Left cardiac atrium (tissue), 4 donors: ENCODE measurements at regions not wholly inside any gene's neighbourhood (a gene's known extent, or its start where the extent isn't known, plus 50 kb on each side); places are given as distances from the start of the nearest gene placed in this dataset.
"Not testable (repeated sequence)": the region's sequence is repeated elsewhere in the genome, so short reads cannot be mapped to it uniquely, and the experiment has no call there.

ENCODE experiments used
- ATAC-seq, 2 donors: fragments of 200-7000 bp; cut with Tn5 transposase; one replicate each; pipeline ENCODE4 v1.9.1; 2020; ENCODE audit warnings: mild to moderate bottlenecking in 2 of 2, moderate library complexity in 2 of 2
- DNase-seq: peaks from one replicate; pipeline ENCODE4 v3.0.0-alpha.2; 2020
- intact Hi-C, 2 donors: fragments of 100-400 bp; cut with DNase I; formaldehyde crosslinking; loops; one replicate each; pipeline versions ENCODE4 v1.14.1 to v1.15.1; 2022 to 2023
- donor health status: DM: no; HTN: yes; CAD: no.
- donor health status: DM: no; HTN: yes; CAD: no; lungs with severe emphysema.
- donor health status: DM: yes; HTN: yes; CAD: no.
- donor health status: Dilated cardiomyopathy.

DNA sequence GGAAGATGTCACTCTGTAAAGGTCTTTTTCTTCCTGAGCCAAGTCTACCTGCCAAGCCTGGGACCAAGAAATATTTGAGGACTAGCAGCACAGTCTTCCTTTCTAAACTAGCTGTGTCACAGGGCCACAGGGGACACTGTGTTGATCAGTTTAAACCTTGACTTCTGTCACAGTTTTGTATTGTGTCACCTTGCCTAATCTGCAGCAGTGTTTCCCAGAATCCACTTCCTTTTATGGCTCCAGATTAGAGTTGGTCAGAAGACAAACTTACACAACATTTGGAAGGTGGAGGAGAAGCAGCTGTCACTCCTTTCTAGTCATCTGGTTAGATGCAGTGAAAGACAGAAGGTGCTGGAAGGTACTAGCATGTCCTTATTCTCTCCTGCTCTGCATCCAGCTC is 143.1 kb upstream of the BCOR start:
- intact Hi-C loops: no loop called here
- DNase-seq (no peak), ATAC-seq (no peak)

DNA sequence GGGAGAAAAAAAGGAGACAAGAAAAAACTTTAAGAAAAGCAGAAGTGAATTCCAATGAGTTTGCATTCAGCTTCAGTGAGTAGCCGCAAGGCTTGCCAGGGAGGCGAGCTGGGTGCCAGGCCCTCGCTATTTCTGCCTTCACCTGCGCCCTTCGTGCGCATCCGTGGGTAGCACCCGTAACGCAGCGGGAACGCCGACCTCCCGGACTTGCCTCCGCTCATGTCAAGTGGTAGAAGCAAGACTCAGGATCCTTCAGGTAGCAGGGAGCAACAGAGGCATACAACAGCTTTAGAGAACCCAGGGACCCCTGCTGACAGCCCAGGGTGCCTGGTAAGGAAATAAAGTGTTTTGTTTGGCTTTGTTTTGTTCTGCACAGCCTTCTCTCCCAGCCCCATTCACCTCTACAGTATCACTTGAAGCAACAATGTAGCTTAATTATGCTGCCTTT is 140.0 kb upstream of the BCOR start:
- no peak for ATAC-seq
- intact Hi-C loops: no loop called here
- DNase-seq: no peak

DNA sequence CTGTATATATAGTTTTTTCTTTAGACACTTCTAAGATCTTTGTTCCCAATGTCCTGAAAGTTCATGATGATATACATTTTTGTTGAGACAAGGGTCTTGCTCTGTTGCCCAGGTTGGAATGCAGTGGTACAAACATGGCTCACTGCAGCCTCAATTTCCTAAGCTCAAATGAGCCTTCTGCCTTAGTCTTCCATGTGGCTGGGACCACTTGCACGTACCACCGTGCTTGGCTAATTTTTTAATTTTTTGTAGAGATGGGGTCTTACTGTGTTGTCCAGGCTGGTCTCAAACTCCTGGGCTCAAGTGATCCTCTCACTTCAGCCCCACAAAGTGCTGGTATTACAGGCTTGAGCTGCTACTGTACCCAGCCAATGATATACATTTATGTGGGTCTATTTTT is 132.9 kb upstream of the BCOR start:
- ATAC-seq (no peak), DNase-seq (no peak)
- intact Hi-C loops: no loop called here

DNA sequence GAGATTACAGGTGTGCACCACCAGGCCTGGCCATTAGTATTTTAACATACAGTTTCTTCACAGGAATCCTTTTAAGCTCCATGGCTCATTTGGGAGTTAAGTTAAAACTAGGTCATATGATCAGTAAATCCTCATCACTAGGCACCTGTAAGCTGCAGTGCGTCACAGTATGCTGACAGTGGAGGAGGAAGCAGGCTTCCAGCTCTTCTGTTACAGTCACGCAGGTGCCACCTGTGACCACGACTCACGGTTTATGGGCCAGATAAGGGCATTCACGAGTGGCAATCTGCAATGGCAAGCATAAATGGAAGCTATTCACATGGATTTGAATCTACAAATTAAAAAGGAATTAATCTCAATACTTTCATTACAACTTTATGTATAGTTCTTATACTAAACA is 129.4 kb upstream of the BCOR start:
- ATAC-seq: no peak
- intact Hi-C loops: no loop called here

DNA sequence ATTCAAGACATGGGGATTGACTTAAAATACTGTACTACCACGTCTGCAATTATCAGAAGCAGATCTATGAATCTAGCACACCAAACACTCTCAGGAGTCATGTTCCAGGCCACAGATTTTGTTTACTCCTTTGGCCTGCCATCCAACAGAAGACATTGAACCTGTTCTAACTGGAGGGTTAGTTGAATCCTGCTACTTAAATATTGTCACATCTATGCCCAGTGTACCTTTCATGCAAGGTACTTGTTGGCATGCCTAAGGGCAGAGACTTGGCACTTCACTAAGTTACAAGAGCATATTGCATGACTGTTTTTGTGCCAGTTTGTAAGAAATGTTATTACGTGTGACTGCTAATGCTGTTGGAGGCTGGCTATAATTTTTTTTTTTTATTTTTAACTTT is 126.9 kb upstream of the BCOR start:
- DNase-seq (no peak), ATAC-seq (no peak)
- intact Hi-C loops: no loop called here

More for the DNA sequence above, 129.4 kb upstream of the BCOR start:
- no peak for DNase-seq

DNA sequence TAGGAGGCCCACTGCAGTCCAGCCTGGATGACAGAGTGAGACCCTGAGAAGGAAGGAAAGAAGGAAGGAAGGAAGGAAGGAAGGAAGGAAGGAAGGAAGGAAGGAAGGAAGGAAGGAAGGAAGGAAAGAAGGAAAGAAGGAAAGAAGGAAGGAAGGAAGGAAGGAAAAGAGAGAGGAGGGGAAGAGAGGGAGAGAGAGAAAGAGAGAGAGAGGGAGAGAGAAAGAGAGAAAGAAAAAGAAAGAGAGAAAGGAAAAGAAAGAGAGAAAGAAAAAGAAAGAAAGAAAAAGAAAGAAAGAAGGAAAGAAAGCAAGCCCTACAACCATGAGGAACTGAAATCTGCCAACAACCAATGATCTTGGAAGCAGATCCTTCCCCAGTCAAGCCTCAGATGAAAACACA is 124.9 kb upstream of the BCOR start:
- intact Hi-C loops, ATAC-seq, DNase-seq: not testable (repeated sequence)

DNA sequence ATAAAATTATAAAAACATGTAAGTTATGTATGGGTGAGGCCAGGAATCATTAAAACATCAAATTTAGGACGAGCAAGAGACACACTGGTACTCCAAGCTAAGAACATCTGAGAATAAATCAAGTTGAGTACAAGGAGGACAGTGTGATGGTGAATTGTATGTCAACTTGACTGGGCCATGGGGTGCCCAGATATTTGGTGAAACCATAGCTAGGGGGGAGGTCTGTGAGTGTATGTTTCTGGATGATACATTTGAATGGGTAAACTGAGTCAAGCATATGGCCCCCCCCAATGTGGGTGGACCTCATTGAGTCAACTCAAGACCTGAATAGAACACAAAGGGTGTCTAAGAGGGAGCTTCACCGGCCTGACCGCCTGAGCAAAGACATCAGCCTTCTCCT is 115.3 kb upstream of the BCOR start:
- ATAC-seq (no peak), DNase-seq (no peak)
- intact Hi-C loops: no loop called here

DNA sequence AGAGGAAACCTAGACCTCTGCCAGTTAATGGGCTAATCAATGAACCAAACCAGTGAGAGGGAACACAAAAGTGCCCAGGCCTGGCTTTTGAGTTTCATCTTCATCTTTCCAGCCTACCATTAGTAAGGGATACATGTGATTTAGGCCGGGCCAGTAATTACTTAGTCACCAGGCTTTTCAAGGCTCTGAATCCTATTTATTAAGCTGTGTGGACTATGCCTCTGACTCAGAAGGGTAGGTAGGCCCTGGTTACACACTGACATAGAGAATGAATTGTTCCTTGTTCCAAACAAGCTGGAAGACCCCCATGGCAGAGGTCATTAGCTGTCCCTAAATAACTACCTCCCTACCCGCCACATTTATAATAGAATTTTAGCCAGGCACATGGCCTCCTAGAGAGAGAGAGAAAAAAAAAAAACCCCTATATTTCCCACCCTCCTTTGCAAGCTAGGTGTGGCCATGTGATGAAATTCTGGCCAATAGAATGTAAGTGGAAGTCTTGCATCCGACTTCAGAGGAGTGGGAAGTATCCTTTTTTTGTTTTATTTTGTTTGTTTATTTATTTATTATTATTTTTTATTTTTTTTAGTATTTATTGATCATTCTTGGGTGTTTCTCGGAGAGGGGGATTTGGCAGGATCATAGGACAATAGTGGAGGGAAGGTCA is 112.3 kb upstream of the BCOR start:
- intact Hi-C loops: no loop called here
- ATAC-seq: no peak
- no peak for DNase-seq

DNA sequence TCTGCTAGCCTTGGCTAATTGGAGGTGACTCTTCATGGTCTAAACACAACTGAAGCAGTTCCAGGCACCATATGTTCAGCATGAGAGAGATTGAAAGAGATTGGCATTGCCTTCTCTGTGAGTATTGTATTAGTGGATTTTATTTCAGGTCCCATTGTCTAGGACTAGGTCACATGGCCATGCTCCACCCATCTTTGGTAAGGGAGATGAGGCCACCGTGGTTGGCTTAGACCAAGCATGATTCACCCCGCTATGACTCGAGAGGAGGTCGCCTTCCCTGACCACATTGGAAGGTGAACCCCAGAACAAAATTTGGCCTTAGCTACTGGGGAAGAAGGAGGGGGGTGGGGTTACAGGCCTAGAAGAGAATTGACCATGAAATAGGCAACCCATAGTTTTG is 109.9 kb upstream of the BCOR start:
- intact Hi-C loops: no loop called here
- DNase-seq (no peak), ATAC-seq (no peak)

DNA sequence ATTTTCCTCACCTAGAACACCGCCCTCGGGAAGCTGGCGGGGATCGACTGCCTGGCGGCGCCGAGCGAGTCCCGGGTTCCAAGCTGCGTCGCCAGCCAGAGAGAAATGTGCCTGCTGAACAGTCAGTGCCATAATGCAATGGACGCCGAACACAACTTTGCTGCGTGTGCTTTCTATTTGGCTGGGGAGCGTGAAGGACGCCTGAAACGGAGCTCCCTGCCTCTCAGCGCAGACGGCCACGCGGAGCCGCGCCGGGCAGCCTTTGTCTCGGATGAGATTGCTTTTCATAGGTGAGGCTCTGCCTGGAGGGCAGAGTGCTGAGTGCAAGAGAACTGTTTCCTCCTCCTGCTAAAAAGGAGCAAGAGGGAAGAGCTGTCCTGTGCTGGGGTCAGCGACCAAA is 107.7 kb upstream of the BCOR start:
- ATAC-seq: no peak
- DNase-seq: no peak

DNA sequence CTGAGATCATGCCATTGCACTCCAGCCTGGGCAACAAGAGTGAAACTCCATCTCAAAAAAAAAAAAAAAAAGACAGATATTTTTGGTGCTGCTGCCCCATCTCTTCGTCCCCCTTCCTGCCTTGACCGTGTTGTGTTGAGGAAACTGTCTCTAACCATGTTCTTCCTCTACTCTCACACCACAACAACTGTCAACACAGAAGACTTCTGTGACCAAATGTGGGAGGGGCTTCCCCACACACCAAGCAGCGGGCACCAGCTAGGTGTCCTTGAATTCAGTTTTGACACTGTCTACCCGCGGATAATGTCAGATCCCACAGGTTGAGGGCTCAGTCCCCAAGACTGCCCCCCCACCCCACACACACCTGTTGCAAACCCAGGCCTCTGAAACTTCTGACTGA is 104.7 kb upstream of the BCOR start:
- intact Hi-C loops: no loop called here
- no peak for DNase-seq
- ATAC-seq: no peak

More for the DNA sequence above, 107.7 kb upstream of the BCOR start:
- intact Hi-C loops: no loop called here

DNA sequence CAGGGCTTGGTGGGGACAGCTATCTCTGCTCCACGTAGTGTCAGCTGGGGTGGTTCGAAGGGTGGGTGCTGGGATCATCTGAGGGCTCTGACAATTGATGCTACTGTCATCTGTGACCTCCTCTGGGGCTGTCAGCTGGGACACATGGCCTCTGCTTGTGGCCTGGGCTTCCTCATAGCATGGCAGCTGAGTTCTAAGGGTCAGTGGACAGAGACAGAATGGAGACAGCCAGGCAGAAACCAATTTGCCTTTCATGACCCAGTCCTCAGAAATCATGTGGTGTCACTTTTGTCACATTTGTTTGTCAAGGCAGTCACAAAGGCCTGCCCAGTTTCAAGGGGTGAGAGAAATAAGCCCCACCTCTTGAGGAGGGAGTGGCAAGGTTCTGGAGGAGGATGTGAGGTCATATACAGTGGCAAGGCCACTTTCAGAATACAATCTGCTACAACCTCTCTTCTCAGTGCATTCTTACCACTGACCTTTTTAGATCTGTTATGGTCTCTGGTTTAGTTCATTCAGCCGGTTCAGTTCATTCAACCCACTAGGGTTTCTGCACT is 103.6 kb upstream of the BCOR start:
- DNase-seq (no peak), ATAC-seq (no peak)
- intact Hi-C loops: no loop called here

DNA sequence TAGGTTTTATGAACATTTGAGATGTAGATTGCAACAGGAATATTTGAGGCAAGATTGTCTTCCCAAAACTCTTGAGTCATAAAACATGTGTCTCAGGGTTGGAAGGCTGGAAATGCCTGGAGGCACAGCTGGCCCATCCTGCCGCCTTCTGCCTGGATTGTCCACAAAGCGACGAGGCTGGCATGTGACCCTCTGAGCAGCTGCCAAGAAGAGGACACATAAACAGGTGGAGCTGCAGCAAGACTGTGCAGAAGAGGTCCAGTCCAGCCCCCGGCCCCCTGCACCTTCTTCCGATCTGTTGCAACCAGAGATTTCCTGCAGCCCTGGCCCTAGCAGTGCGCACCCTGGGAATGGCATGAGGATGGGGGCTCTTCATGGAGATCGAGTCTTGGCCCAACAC is 101.9 kb upstream of the BCOR start:
- DNase-seq (no peak), ATAC-seq (no peak)
- intact Hi-C loops: no loop called here

DNA sequence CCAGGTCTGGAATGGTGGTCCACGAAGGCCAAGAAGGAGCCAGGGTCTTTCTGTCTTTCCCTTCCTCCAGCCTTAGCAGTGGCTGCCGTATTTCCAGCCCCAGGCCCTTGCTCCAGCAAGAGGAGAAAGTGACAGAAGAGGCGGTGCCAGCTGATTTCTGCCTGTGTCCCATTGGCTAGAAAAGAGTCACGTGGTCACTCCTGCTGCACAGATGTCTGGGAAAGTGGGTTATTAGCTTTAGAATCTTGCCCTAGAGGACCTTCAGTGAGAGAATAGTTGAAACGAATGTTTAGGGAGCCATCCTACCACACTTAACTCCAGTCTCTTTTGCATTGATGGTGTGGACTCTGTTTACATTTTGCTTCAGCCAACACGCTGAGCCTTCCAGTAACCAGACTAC is 99.3 kb upstream of the BCOR start:
- ATAC-seq (no peak), DNase-seq (no peak)
- intact Hi-C loops: no loop called here

DNA sequence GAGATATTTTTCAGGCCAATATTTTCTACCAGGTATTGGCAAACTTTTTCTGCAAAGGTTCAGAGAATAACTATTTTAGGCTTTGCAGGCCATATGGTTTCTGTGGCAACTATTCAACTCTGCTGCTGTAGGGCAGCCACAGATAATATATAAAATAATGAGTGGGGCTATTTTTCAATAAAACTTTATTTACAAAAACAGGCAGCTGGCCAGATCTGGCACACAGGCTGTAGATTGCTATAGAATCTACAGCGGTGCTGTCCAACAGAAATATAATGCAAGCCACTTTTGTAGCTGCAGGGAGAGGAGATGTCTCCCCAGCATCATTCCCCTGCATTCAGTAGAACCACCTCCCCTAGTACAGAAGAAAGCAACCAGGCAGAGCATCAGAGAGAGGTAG is 97.6 kb upstream of the BCOR start:
- DNase-seq (no peak), ATAC-seq (no peak)

DNA sequence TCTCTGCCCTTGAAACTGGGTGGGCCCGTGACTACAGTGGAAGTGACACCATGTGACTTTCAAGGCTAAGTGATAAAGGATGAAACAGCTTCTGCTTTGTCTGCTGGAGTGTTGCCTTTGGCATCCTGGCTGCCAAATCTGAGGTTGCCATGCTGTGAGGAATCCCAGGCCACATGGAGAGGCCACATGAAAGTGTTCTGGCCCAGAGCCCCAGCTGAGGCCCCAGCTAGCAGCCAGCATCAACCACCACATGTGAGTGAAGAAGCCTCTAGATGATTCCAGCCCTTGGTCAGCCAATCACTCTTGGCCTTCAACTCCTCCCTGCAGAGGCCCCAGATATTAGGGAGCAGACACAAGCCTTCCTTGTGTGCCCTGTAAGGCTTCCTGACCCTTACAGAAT is 94.4 kb upstream of the BCOR start:
- ATAC-seq (no peak), DNase-seq (no peak)
- intact Hi-C loops: no loop called here

More for the DNA sequence above, 97.6 kb upstream of the BCOR start:
- intact Hi-C loops: no loop called here

DNA sequence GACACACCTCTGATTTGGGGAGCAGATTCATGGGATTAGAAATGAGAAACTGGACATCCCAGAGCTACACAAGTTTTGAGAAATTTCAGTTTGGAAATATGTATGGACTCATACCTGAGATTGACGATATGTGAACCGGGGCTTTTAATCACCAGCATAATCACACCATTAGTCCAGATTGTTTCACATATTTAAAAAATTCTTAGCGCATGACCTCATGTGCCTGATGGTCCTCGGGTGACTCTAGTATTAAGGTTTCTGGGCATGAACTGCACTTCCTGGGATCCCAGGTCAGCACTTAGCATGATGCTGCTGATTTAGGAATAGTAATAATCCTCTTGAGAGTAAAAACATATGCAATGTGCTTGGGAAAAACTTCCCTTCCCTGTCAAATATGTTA is 91.9 kb upstream of the BCOR start:
- intact Hi-C loops: no loop called here

DNA sequence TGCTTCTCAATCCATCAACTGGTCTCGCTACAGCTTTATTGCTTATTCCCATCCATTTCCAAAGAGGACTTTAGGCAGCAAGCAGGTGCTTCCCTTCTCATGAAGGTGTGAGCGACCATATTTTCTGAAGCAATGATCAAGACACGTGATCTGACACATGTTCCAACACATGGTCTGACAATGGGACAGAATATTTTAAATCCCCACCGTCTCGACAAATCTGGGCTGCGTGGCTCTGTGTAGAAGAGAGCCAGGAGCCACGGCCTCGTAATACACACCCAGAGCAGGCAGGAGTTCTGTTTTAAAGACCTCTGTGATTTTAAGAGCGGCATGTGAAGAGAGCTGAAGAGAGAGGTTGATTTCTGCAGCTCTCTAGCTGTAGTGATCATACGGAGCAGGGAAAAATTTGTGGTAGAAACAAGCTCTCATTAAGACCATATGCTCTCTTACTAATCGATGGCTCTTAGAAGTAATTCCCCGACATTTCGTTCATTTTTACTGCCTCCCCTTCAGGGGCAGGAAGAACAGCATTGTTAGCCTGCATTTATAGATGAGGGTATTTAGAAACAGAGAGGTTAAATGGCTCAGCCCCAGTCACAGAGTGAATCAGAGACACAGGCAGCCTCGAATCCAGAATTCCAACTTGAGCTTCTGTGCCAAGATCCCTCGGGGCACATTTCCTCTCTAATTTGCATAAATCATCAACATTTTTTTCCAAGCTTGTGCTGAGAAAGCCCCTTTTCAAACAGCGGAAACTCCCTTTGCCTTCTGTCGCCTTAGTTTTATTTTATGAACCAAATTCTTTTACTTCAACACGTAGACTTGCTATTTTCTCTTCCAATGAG is 91.0 kb upstream of the BCOR start:
- ATAC-seq (no peak), DNase-seq (no peak)
- intact Hi-C loops: no loop called here

More for the DNA sequence above, 91.9 kb upstream of the BCOR start:
- no peak for DNase-seq
- ATAC-seq: no peak

DNA sequence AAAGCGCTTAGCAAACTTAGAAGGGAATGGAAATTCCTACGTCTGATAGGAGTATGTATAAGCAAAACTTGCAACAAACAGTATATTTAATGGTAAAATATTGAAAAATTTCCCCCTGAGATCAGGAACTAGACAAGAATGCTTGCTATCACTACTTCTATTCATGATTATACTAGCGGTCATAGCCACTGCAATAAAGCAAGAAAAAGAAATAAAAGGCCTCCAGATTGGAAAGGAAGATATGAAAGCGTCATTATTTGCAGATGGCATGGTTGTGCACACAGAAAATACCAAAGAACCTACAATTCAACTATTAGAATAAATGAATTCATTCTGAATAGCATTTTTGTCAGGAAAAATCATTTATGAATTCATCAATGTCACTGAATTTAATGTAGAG is 87.2 kb upstream of the BCOR start:
- ATAC-seq (no peak), DNase-seq (no peak)
- intact Hi-C loops: no loop called here

DNA sequence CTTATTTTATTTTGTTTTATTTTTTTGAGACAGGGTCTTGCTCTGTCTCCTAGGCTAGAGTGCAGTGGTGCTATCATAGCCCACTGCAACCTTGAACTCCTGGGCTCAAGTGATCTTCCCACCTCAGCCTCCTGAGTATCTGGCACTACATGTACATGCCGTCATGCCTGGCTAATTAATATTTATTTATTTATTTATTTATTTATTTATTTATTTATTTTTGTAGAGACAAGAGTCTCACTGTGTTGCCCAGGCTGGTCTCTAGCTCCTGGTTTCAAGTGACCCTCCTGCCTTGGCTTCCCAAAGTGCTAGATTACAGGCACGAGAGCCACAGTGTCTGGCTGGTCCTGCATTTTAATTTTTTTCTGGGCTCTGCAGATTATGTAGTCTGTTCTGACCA is 84.9 kb upstream of the BCOR start:
- intact Hi-C loops: no loop called here
- no peak for DNase-seq
- no peak for ATAC-seq

DNA sequence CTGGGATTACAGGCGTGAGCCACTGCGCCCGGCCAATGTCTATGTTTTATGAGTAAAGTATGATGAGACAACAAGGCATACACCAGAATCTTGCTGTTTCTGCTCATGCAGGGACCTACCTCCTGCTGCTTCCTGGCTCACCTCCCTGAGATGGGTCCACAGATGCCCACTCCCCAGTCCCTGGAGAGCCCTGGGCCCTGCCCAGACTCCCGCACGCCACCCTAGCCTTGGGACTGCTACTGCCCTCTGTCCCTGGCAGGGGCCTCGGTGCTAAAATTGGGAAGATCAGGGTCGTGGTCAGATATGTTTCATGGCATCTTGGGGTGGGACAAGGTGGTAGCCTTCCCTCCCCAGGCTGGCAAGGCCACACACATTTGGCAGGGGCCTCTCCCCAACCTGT is 84.3 kb upstream of the BCOR start:
- no peak for DNase-seq
- ATAC-seq: no peak
- intact Hi-C loops: no loop called here
